DOHH2 (cell line): ENCODE measurements at regions not wholly inside any gene's neighbourhood (a gene's known extent, or its start where the extent isn't known, plus 50 kb on each side); places are given as distances from the start of the nearest gene placed in this dataset.

Experiments
- H3F3A ChIP-seq: fragments of 200-600 bp; sonication (generic), shearing (Covaris generic); 2 replicates; pipeline ENCODE4 v1.6.0; 2016; ENCODE audit warnings: antibody characterized with exemption, mild to moderate bottlenecking; ENCODE audit not compliant: control insufficient read depth, insufficient read depth
- H3K27ac ChIP-seq: fragments of 200-600 bp; sonication (generic); 2 replicates; pipeline ENCODE4 v1.5.1; 2014; ENCODE audit warnings: low read depth, mild to moderate bottlenecking, low read length, moderate library complexity
- H3K27me3 ChIP-seq: fragments of 200-600 bp; sonication (generic); 2 replicates; pipeline ENCODE4 v1.6.1; 2014; ENCODE audit warnings: mild to moderate bottlenecking, low read length, mixed read lengths; ENCODE audit not compliant: control insufficient read depth
- H3K36me3 ChIP-seq: fragments of 200-600 bp; sonication (generic); 2 replicates; pipeline ENCODE4 v1.6.1; 2014; ENCODE audit warnings: mild to moderate bottlenecking, low read length, moderate library complexity, mixed read lengths; ENCODE audit not compliant: control insufficient read depth
- H3K4me1 ChIP-seq: fragments of 200-600 bp; sonication (generic); 2 replicates; pipeline ENCODE4 v1.6.1; 2014; ENCODE audit warnings: mild to moderate bottlenecking, low read length, mixed read lengths; ENCODE audit not compliant: control insufficient read depth
- H3K4me2 ChIP-seq: fragments of 200-600 bp; sonication (generic); 2 replicates; pipeline ENCODE4 v1.6.0; 2014; ENCODE audit warnings: mild to moderate bottlenecking, low read length, moderate library complexity
- H3K4me3 ChIP-seq: fragments of 200-600 bp; sonication (generic); 2 replicates; pipeline ENCODE4 v1.5.1; 2014; ENCODE audit warnings: mild to moderate bottlenecking, low read length, mixed read lengths
- H3K79me2 ChIP-seq: fragments of 200-600 bp; sonication (generic); 2 replicates; pipeline ENCODE4 v1.6.1; 2014; ENCODE audit warnings: mild to moderate bottlenecking, low read length, mixed read lengths; ENCODE audit not compliant: control insufficient read depth
- H3K9me2 ChIP-seq: fragments of 200-600 bp; sonication (generic); replicated peaks from 2 replicates; pipeline ENCODE4 v1.6.1; 2014; ENCODE audit warnings: mild to moderate bottlenecking, low read length, mixed read lengths; ENCODE audit not compliant: control insufficient read depth
- H3K9me3 ChIP-seq: fragments of 200-600 bp; sonication (generic); 2 replicates; pipeline ENCODE4 v1.6.1; 2014; ENCODE audit warnings: antibody characterized with exemption, low read length, mixed read lengths; ENCODE audit not compliant: control insufficient read depth, insufficient read depth
- H4K20me1 ChIP-seq: fragments of 200-600 bp; sonication (generic); 2 replicates; pipeline ENCODE4 v1.6.0; 2014; ENCODE audit warnings: low read depth, mild to moderate bottlenecking, antibody characterized with exemption, low read length, moderate library complexity; ENCODE audit not compliant: control insufficient read depth, insufficient read depth
- EZH2phosphoT487 ChIP-seq: fragments of 200-600 bp; sonication (generic); IDR thresholded peaks from 2 replicates; pipeline ENCODE4 v1.6.1; 2017; ENCODE audit warnings: borderline replicate concordance, mild to moderate bottlenecking, antibody characterized with exemption, low read length, moderate library complexity, mixed read lengths
- TF ChIP-seq, protein P1 (sequence below): fragments of 200-600 bp; sonication (generic); IDR thresholded peaks from one replicate; pipeline ENCODE4 v1.5.1; 2014; ENCODE audit warnings: antibody characterized with exemption, mild to moderate bottlenecking, low read depth, low read length; ENCODE audit not compliant: poor library complexity, severe bottlenecking

DNA sequence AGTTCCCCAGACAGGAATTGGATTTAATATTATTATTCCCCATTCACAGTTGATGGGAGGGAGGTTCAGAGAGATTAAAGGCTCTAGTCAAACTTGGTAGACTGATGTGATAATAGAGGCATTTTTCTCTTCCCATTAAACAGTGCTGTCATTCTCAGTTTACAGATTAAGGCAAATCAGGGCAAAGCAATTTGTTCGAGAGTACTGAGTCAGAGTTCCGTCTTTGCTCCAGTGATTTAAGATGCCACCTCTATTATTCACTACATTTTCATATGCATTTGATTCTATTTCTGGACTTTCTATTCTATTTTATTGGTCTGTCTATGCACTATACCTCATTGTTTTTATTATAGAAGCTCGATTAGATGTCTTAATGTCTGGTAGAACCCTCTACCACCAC is 201.0 kb upstream of the RAI14 start:
- Histone ChIP-seq H3K27me3 (no peaks in the 10 kb centered on the region), H3K27ac (no peak overlapping the region), H3K9me3 (no peaks in the 10 kb centered on the region), H3K4me1 (no peaks in the 10 kb centered on the region), H3K36me3 (no peaks in the 10 kb centered on the region), H3K4me3 (no peak overlapping the region), H3K9me2 (no peaks in the 10 kb centered on the region), H3K4me2 (no peak overlapping the region), H4K20me1 (no peaks in the 10 kb centered on the region), H3K79me2 (no peaks in the 10 kb centered on the region), H3F3A (no peaks in the 10 kb centered on the region)
- TF ChIP-seq, protein P1, sequence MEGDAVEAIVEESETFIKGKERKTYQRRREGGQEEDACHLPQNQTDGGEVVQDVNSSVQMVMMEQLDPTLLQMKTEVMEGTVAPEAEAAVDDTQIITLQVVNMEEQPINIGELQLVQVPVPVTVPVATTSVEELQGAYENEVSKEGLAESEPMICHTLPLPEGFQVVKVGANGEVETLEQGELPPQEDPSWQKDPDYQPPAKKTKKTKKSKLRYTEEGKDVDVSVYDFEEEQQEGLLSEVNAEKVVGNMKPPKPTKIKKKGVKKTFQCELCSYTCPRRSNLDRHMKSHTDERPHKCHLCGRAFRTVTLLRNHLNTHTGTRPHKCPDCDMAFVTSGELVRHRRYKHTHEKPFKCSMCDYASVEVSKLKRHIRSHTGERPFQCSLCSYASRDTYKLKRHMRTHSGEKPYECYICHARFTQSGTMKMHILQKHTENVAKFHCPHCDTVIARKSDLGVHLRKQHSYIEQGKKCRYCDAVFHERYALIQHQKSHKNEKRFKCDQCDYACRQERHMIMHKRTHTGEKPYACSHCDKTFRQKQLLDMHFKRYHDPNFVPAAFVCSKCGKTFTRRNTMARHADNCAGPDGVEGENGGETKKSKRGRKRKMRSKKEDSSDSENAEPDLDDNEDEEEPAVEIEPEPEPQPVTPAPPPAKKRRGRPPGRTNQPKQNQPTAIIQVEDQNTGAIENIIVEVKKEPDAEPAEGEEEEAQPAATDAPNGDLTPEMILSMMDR: no peak
- no peak for TF ChIP-seq EZH2phosphoT487

DNA sequence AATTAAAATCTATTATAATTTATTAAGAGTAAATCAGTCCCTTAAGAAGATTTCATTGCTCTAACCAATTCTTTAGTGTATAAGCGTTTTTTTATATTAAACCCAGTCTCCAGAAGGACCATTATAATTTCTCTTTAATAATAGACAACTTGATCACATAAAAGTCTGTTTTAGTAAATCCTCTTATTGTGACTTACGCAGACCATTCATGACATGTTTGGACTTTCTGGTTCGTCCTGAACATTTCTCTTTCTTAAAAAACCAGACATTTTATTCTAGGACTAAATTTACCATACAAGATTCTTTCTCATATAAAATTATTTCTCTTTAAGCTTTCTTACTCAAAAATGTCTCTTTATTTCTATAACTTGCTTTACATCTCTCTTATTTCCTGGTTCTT is 196.2 kb upstream of the RAI14 start:
- Histone ChIP-seq H4K20me1 (no peaks in the 10 kb centered on the region), H3K4me2 (no peak overlapping the region), H3K9me2 (no peaks in the 10 kb centered on the region), H3K79me2 (no peaks in the 10 kb centered on the region), H3K9me3 (no peaks in the 10 kb centered on the region), H3K36me3 (no peaks in the 10 kb centered on the region), H3K27ac (no peak overlapping the region), H3K4me1 (no peaks in the 10 kb centered on the region), H3F3A (no peaks in the 10 kb centered on the region), H3K27me3 (no peaks in the 10 kb centered on the region), H3K4me3 (no peak overlapping the region)
- TF ChIP-seq, protein P1: no peak
- no peak for TF ChIP-seq EZH2phosphoT487

DNA sequence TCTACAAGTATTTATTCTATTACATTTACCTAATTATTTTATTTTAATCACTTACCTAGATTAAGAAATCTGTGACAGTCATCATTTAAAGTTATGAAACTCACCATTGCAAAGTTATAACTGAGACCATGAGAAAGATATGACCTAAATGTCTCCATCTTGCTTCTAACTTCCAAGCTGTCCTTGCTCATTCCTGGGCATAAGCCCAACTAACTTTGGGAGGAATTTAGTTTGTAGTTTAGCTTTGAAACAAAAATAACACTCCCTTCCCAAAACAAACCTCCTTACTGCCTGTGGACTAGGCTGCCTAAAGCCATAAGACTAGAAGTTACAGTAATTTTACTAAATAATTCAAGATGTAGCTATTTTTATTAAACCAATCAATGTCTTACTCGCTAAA is 195.6 kb upstream of the RAI14 start:
- no peaks in the 10 kb centered on the region for H3K4me1 ChIP-seq
- no peak overlapping the region for H3K4me3 ChIP-seq
- no peak overlapping the region for H3K4me2 ChIP-seq

More for the DNA sequence above, 195.6 kb upstream of the RAI14 start:
- no peak for TF ChIP-seq EZH2phosphoT487
- TF ChIP-seq, protein P1: no peak
- Histone ChIP-seq H3F3A (no peaks in the 10 kb centered on the region), H4K20me1 (no peaks in the 10 kb centered on the region), H3K9me2 (no peaks in the 10 kb centered on the region), H3K36me3 (no peaks in the 10 kb centered on the region), H3K79me2 (no peaks in the 10 kb centered on the region), H3K27ac (no peak overlapping the region), H3K27me3 (no peaks in the 10 kb centered on the region), H3K9me3 (no peaks in the 10 kb centered on the region)
